Suprapubic skin (tissue), 3 donors: ENCODE measurements at regions not wholly inside any gene's neighbourhood (a gene's known extent, or its start where the extent isn't known, plus 50 kb on each side); places are given as distances from the start of the nearest gene placed in this dataset.

Experiments used
- CTCF ChIP-seq, 2 donors: fragments of 200-600 bp in 1 of 2; fragments of 450-650 bp in 1 of 2; sonication (generic) in 1 of 2; IDR thresholded peaks; one replicate each; pipeline ENCODE4 v1.5.1; 2016 to 2019; ENCODE audit warnings: antibody characterized with exemption in 2 of 2, mild to moderate bottlenecking in 1 of 2, moderate library complexity in 1 of 2
- POLR2AphosphoS5 ChIP-seq, 3 donors: sonication (generic); formaldehyde crosslinking; IDR thresholded peaks; one replicate each; pipeline ENCODE4 v1.6.1; 2017; ENCODE audit warnings: antibody characterized with exemption in 3 of 3

- TF ChIP-seq POLR2AphosphoS5 (IDR thresholded peaks at IDR 0.05) (no peak), CTCF (IDR thresholded peaks at IDR 0.05) (no peak)
These were observed 797.3 kb downstream of the MAT2B start for GRCh38 chr5:164302533-164303235.
